ENCODE measurements at regions not wholly inside any gene's neighbourhood (a gene's known extent, or its start where the extent isn't known, plus 50 kb on each side); places are given as distances from the start of the nearest gene placed in this dataset.
"Not testable (repeated sequence)": the region's sequence is repeated elsewhere in the genome, so short reads cannot be mapped to it uniquely, and the experiment has no call there.

GRCh38 chr1:146386851-146387749 is 158.3 kb upstream of the NOTCH2NLA start (continued):
- peak; percentile 84 for TF ChIP-seq TOE1 (IDR thresholded peaks at IDR 0.05; ENCODE audit: borderline replicate concordance)
- not testable (repeated sequence) for TF ChIP-seq TOE1 (CRISPR knock-in tag; IDR thresholded peaks at IDR 0.05; ENCODE audit: borderline replicate concordance, low read depth)
- TF ChIP-seq E2F1 (CRISPR knock-in tag; IDR thresholded peaks at IDR 0.05), result 0 out of 2 replicates have a peak, but pooled peaks have one; percentile 26
- 0 out of 2 replicates have a peak, but pooled peaks have one; percentile 41 for TF ChIP-seq ZHX1 (conservative IDR thresholded peaks at IDR 0.05; ENCODE audit: low read length)
- TF ChIP-seq MTA3 (IDR thresholded peaks at IDR 0.05; ENCODE audit: borderline replicate concordance), result peak; percentile 93
- TF ChIP-seq CHD2 (IDR thresholded peaks at IDR 0.05; ENCODE audit: low read depth, low read length), result peak; percentile 68; the same call in 1 of the 2 replicates
- TF ChIP-seq ZBTB26 (CRISPR knock-in tag; IDR thresholded peaks at IDR 0.05), result peak; percentile 100
- TF ChIP-seq NR2F6 (CRISPR knock-in tag; IDR thresholded peaks at IDR 0.05), result peak; percentile 95
- 0 out of 2 replicates have a peak, but pooled peaks have one; percentile 31 for TF ChIP-seq ZSCAN29 (IDR thresholded peaks at IDR 0.05)
- peak; percentile 90; the same call in 1 of the 2 replicates for TF ChIP-seq RNF219 (CRISPR knock-in tag; IDR thresholded peaks at IDR 0.05)
- TF ChIP-seq ZNF740 (CRISPR knock-in tag; IDR thresholded peaks at IDR 0.05), result peak; percentile 85
- peak in 1 of 2 experiments; percentile 74; a peak in 2 of 4 replicates for TF ChIP-seq ZNF740 (tag; IDR thresholded peaks at IDR 0.05)
- TF ChIP-seq ZNF696 (CRISPR knock-in tag; conservative IDR thresholded peaks at IDR 0.05), result peak; percentile 96
- peak; percentile 62; the same call in 1 of the 2 replicates for TF ChIP-seq ELF2 (CRISPR knock-in tag; IDR thresholded peaks at IDR 0.05)
- TF ChIP-seq SP1 (CRISPR knock-in tag; IDR thresholded peaks at IDR 0.05), result peak; percentile 78; the same call in 1 of the 2 replicates
- peak; percentile 72 for TF ChIP-seq ZNF143 (CRISPR knock-in tag; IDR thresholded peaks at IDR 0.05)

Data from K562 (cell line).